Left ventricle myocardium inferior (tissue), 1 donor: ENCODE measurements at regions not wholly inside any gene's neighbourhood (a gene's known extent, or its start where the extent isn't known, plus 50 kb on each side); places are given as distances from the start of the nearest gene placed in this dataset.

ENCODE experiments used
- DNase-seq: peaks from one replicate; pipeline ENCODE4 v3.0.0-alpha.2; 2020
- H3K27ac ChIP-seq: fragments of 200-600 bp; replicated peaks from 2 replicates; pipeline ENCODE4 v1.8.0; 2021
- H3K27me3 ChIP-seq: fragments of 200-600 bp; 2 replicates; pipeline ENCODE4 v1.8.0; 2021; ENCODE audit warnings: low read depth
- H3K36me3 ChIP-seq: fragments of 200-600 bp; 2 replicates; pipeline ENCODE4 v1.8.0; 2021
- H3K4me1 ChIP-seq: fragments of 200-600 bp; 2 replicates; pipeline ENCODE4 v1.8.0; 2021
- H3K4me3 ChIP-seq: fragments of 200-600 bp; 2 replicates; pipeline ENCODE4 v1.8.0; 2021; ENCODE audit warnings: mild to moderate bottlenecking, moderate library complexity
- H3K9me3 ChIP-seq: fragments of 200-600 bp; replicated peaks from 2 replicates; pipeline ENCODE4 v1.8.0; 2021
- CTCF ChIP-seq: fragments of 200-600 bp; IDR thresholded peaks from 2 replicates; pipeline ENCODE4 v1.8.0; 2021; ENCODE audit warnings: antibody characterized with exemption, mild to moderate bottlenecking, borderline replicate concordance
- intact Hi-C: fragments of 100-400 bp; cut with micrococcal nuclease; formaldehyde crosslinking; loops from one replicate; pipeline ENCODE4 v1.11.0; 2022
- donor health status: DM: no; HTN: yes; CAD: no; lungs with severe emphysema.

DNA sequence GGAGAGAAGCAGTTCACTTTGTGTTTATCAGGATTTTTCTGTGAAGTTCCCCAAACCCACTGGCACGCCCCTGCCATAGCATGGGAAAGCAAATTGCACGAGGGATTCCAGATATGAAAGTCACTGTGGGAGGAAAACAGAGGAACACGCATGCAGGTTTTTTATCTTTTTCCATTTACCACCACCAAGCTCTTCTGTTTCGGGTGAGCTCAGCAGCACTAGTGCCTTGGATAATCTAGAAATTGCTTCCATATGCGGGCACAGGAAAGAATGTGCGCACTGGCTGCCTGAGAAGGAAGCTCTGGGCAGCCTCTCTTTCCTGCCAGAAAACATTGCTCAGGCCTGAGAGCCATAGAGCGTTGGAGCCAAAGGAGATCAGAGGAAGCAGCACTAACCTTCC, 65.9 kb upstream of the WIPF1 start:
- H3K27ac ChIP-seq = peak overlapping the region; percentile 56
- H3K36me3 ChIP-seq = peaks cover 4% of the 10 kb centered on the region
- no peak overlapping the region for H3K4me3 ChIP-seq
- no peak for TF ChIP-seq CTCF
- intact Hi-C loops = no loop called here
- no peaks in the 10 kb centered on the region for H3K27me3 ChIP-seq
- H3K9me3 ChIP-seq = no peaks in the 10 kb centered on the region
- DNase-seq = no peak
- peaks cover 65% of the 10 kb centered on the region for H3K4me1 ChIP-seq

DNA sequence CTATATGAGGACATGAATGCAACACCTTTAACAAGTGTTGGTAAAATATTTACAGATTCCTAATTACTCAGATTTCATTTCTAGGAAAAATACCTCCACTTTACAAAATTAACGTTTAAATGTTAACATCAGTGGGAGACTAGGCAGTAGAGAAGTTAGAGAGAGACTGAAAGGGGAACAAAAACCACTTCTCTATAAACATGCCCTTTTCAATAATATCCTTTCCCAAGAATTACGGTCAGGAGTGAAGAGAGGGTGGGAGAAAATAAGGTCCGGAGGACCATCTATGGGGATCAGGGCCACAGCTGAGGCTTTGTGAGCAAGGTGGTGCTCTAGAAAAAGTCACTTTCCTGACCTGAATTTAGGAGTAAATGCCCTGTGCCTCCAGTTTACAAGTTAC, 65.3 kb upstream of the WIPF1 start:
- H3K36me3 ChIP-seq = peaks cover 4% of the 10 kb centered on the region
- H3K27ac ChIP-seq = peak overlapping the region; percentile 56
- H3K27me3 ChIP-seq = no peaks in the 10 kb centered on the region
- intact Hi-C loops = no loop called here
- no peak for DNase-seq
- H3K4me3 ChIP-seq = no peak overlapping the region
- H3K4me1 ChIP-seq = peaks cover 58% of the 10 kb centered on the region
- no peaks in the 10 kb centered on the region for H3K9me3 ChIP-seq
- TF ChIP-seq CTCF = no peak

- H3K4me1 ChIP-seq = peaks cover 54% of the 10 kb centered on the region
Observed at GRCh38 chr2:174662459-174662858, 64.9 kb upstream of the WIPF1 start.

GRCh38 chr2:174660984-174661675, 63.5 kb upstream of the WIPF1 start:
- Histone ChIP-seq H3K36me3 (peaks cover 4% of the 10 kb centered on the region), H3K27me3 (no peaks in the 10 kb centered on the region), H3K27ac (no peak overlapping the region), H3K9me3 (peaks cover 5% of the 10 kb centered on the region), H3K4me1 (peaks cover 41% of the 10 kb centered on the region), H3K4me3 (no peak overlapping the region)
- intact Hi-C loops = no loop called here
- DNase-seq = no peak
- TF ChIP-seq CTCF = no peak

More at GRCh38 chr2:174662459-174662858, 64.9 kb upstream of the WIPF1 start:
- Histone ChIP-seq H3K27ac (no peak overlapping the region), H3K9me3 (no peaks in the 10 kb centered on the region), H3K36me3 (peaks cover 4% of the 10 kb centered on the region), H3K4me3 (no peak overlapping the region), H3K27me3 (no peaks in the 10 kb centered on the region)
- intact Hi-C loops = no loop called here
- no peak for DNase-seq
- no peak for TF ChIP-seq CTCF

DNA sequence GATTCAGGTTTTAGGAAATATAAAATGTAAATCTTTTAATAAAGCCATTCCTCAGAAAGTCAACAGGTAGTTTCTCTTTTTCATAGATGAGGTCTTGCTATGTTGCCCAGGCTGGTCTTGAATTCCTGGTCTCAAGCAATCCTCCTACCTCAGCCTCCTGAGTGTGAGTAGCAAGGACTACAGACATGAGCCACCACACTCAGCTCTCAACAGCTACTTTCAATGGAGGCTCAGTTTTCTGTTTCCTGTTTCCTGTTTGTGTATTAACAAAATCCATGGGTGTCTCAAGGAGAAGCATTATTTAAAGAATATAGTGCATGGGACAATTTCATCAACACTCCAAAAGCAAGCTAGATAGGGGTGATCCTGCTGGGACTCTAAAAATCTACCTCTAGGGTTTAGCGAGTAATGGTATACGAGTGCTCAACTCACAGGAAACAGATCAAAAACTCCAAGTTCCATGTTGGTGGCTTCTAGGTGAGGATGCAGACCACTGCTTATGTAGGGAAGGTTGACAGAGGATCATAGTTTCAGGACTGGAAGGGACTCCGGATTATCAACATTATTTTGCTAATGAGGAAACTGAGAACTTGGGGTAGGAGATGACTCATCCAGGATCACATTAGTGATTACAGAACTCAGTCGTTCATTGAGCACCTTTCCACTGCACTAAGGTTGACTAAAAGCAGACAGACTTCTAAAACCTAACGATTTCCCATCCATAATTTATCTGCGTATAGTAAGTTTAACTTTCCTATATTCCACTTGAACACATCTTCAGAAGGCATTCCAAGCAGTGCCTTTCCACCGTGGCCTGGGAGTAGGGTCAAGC, 61.7 kb upstream of the WIPF1 start:
- Histone ChIP-seq H3K27ac (no peak overlapping the region), H3K4me1 (peaks cover 31% of the 10 kb centered on the region), H3K27me3 (no peaks in the 10 kb centered on the region), H3K9me3 (peaks cover 12% of the 10 kb centered on the region), H3K36me3 (peaks cover 10% of the 10 kb centered on the region), H3K4me3 (no peak overlapping the region)
- TF ChIP-seq CTCF = no peak
- intact Hi-C loops = no loop called here
- DNase-seq = no peak
